Suppressor macrophage treated with lipopolysaccharide for 1 hour (primary cell): ENCODE measurements at regions not wholly inside any gene's neighbourhood (a gene's known extent, or its start where the extent isn't known, plus 50 kb on each side); places are given as distances from the start of the nearest gene placed in this dataset.

Experiments used
- DNase-seq, 3 donors: peaks; one replicate each; pipeline ENCODE4 v3.0.0-alpha.2; 2020 to 2022

DNA sequence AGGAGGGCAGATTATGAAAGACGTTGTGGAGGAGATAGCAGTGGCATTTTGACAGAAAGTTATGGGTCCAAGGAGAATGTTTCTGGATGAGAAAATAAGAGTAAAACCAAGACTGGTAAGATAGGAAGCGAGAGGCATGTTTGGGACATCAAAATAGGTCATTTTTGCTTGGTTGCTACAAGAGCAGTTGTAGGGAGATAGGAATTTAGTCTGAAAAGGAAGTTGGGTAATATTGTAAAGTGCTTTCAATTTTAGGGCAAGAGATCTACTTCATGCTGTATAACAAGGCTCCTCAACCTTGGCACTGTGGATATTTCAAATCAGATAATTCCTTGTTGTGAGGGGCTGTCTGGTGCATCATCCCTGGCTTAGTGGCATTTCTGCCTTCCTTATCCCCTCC is 118.0 kb upstream of the DPH6 start:
- DNase-seq: no peak

DNA sequence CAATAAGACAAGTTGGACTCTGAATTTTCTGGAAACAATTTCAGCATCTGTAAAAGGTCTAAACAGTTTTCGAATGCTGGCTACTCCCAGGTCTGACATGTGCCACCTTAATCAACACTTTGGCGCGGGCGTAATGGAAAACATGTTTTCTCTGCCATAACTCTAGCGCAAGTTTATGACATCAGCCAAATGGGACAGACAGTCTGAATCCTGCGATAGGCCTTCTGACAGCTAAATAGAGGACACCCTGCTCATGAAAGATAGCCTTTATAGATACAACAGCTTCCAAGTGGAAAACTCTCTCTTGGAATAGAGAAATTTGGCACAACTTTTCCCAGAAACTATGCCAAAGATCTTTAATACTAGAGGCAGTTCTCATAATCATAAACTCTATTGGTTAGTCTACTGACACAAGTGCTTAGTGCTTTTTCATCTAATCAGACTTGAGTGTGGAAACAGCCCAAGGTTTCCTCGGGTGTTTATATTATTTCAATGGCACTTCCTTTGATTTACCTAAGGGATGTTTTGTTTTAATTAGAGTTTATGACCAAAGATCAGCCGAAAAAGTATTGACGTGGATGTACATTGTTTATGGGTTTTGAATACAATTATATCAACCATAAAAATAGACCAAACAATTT is 120.1 kb upstream of the DPH6 start:
- no peak for DNase-seq

DNA sequence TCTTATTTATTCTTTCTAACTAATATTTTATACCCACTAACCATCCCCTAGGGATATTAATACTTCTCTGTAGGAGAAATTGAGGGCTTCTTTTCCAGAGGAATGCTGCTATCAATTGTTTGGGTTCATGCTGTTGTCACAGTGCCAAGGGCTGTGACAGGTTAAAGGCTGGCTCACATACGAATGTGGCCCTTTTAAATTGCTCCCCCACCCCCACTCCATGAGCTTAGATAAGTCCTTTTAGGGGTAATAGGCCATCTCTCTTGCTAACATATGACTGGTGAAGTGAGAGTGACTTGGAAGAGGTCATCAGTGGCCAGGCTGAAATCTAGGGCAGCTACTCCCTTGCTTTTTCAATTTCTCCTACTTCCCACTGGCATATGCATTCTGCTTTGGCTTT is 121.9 kb upstream of the DPH6 start:
- no peak for DNase-seq

DNA sequence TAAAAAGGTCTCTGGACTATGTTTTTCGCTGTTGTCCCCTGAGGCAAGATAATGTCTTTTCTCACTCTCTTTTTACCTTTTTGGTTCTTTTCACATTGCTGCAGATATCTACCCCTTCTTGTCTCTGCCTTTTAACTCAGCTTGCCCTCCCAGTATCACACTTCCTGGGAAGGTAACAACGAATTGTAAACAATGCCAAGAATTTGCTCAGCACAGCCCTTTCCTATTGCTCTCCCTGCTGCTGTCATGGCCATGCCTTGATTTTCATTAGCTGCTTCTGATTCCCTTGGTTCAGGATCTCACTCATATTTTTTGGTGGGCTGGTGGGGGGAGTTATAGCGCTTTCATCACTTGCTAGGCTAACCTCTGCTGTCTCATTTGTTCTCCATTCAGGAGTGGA is 123.1 kb upstream of the DPH6 start:
- DNase-seq: no peak

DNA sequence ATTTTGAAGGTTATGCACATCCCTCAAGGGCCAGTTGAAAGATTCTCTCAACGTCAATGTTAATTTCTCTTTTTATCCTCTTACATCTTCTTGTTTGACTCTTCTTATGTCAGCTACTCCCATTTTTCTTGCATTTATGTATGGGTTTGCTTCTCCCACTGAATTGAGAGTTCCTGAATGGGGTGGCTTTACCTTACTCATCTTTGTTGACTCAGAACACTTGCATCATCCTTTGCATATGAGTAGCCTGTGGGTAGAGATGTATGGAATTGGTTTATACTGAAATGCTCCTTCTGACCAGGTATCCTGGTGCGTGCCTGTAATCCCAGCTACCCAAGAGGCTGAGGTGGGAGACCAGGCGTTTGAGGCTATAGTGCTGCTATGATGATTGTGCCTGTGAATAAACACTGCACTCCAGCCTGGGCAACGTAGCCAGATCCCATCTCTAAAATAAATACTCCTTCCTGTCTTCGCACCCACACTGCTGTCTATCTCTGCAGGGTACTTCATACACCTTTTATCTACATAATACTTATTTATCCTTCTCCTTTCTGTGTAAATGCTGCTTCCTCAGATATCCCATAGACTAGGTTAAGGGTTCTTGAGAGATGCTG is 123.6 kb upstream of the DPH6 start:
- DNase-seq: peak in 1 of 3 donors; percentile 2

DNA sequence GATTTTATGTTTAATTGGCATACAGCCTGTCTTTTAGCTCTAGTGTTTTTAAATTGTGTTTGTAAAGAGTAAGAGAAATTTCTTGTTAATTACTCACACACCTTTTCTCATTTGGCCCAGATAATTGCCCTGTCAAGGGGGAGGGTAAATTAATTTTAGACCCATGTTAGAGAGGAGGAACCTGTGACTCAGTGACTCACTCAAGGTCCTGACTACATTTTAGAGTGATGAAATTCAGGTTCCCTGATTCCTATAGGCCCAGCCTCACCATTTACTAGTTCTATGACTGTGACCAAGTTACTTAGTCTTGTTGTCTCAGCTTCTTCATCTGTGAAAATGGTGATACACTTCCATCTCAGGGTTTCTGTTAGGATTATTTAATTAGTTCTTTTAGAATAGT is 125.2 kb upstream of the DPH6 start:
- DNase-seq: peak; percentile 6 to 21 (median 20)

DNA sequence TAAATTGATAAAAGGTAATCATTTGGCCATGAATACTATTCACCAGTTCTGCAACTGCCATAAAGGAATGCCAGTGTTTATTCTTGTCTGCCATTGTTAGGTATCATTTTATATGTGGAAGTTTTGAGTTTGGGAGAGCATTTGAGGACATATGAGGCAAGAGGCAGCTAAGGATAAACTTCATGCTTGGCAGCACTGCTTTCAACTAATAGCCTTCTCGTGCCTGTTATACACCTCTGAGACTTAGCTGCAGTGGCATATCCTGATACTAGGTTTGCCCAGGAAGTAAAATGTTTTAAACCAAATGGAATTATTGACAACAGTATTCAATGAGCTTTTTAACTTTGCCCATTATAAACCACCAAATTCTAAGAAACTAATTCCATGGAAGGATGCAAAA is 126.0 kb upstream of the DPH6 start:
- DNase-seq: no peak

DNA sequence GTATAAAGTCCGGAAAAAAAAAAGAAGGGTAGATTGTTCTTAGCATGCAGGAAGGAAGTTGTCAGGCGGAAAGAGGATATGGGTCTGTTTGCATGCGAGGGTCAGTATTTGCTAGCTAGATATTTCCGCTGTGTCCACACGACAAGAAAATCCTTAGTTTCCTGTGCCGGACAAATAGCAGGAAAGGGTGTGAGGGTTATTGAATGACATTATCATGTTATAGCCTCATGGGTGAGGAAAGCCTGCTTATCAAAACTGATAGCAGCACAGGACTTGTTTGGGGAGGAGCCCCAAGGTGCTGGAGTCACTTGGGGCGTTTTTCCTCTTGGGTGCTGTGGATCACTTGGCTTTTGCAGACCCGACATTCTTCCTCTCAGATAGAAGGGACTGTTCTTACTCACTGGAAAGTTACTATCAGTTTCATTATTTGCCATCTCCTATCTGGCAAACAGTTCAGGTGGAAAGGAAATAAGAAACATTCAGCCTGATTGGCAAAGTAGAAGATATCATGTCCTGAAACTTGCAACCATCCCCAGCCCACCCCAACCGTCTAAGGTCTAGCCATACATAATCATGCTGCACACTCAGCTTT is 127.2 kb upstream of the DPH6 start:
- DNase-seq: no peak

DNA sequence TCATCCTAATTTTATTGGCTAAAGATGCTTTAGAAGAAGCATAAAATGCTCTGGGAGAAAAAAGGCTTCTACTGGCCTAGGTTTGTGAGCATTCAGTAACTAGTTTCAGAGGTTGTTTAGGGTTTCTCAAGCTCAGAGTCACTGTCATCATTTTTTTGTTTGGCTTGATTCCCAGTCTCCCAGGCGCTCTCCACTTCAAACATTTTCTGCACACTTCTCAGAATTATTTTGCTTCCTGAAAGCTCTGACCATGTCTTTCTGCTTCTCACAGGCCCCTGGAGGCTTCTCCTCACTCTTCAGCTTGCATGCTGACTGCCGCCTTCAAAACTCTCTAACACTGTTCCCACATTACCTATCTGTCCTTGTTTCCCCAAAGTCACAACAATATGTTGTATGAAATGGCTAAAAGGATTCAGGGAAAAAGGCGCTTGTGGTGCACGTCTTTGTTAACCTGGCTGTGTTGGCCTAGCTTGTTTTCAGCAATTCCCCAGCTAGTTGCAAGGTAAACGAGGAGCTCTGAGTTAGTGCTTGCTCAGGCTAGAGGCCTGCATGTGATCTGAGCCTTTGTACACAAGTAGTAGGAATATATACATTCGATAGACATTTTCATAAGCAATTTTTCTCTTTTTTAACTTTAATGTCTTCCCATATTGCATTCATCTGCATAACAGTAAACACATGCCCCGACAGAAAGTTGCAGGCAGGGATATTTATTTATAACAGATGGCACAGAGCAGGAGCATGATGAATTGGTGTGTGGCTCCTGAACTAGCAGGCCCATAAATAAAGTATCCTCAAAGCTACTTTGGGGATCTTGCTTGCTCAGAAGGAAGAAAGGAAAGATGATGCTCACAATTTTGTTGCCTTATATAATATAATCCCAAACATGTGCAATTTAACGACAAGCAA is 129.2 kb upstream of the DPH6 start:
- DNase-seq: no peak

DNA sequence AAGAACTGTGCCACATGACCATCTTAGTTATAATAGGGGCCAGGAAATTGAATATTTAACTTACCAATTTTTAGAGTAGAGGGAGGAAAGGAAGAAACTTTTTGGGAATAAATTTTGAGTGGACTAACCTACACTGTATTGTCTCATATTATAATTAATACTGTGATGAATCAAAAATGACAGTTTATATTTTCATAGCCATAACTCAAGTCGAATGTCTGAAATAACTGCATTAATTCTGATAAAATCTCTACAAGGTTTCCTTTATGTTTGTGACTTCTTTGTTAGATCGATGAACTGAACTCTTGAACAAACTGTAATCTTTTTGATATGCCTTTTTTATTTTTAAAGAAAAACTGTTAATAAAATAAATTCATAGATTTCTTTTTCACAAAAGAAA is 132.8 kb upstream of the DPH6 start:
- DNase-seq: no peak

DNA sequence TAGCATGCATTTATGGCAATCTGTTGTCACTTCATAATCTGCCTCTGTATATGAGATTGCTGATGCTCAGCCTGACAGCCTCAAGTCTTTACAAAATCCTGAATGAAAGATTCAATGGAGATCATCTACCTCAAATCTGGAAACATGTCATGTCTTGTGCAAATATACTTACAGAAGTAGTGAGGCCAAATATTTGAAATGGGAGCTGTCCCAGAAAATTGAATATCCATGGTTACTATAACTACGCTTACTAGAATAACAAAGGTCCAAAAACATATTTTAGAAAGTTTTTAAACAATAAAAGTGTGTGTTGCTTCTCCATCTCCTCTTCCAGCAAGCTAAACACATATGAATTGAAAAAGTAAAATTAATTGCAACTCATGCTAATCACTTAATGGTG is 133.2 kb upstream of the DPH6 start:
- DNase-seq: no peak

DNA sequence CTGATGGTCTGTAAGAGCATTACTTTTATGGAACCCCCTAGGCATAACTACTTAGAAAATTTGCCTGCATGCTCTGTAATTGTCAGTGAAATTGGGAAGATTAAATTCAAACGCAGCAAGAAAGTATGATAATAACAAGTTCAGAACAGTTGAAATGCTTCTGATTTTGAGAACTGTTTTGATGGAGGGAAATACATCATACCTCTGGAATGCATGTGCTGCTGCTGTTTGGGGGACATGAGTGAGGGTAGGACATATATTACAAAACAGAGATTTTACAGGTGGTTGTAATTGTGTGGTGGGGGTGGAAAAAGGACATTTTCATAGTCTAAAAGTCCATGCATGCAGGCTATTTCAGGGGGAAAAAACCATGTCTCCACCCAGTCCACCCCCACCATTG is 135.0 kb upstream of the DPH6 start:
- no peak for DNase-seq

DNA sequence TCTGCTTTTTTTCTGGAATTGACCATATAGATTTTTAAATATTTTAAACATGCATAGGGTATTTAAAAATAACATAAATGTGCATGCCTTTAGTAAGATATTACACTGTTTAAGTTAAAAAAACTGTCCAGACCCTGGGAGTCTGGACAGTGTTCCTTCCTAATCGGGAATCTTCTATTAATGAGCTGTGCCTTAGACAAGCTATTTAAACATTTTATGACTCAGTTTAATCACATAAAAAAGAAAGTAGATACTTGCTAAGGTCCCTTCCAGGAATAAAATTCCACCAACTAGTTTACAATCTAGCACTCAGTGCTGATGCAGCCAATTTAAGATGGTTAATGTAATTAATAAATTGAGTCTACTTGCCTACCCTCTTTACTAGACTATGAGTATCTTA is 140.4 kb upstream of the DPH6 start:
- no peak for DNase-seq

DNA sequence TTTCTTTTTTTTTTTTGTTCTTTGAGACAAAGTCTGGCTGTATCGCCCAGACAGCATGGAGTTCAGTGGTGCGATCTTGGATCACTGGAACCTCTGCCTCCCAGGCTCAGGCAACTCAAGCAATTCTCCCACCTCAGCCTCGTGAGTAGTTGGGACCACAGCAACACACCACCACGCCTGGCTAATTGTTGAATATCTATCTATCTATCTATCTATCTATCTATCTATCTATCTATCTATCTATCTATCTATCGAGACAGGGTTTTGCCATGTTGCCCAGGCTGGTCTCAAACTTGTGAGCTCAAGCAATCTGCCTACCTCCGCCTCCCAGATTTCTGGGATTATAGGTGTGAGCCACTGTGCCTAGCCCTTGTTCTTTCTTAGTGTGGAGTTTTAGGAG is 143.3 kb upstream of the DPH6 start:
- no peak for DNase-seq

DNA sequence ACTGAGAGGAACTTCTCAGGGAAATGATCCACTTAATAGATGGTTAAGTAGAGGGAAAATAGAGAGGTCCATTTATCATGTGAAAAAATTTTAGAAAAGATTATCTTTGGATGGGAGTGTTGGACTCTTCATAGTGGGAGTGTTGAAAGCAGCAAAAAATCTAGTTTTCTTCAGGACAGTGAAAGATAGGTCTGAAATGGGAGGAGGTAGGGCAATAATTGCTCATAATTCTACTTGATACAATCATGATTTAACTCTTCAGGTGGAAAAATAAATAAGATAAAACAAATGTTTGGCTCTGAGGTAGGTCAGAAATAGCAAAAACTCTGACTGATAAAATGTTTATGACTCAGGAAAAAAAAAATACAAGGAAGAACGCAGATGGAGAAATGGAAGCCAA is 144.1 kb upstream of the DPH6 start:
- DNase-seq: no peak

DNA sequence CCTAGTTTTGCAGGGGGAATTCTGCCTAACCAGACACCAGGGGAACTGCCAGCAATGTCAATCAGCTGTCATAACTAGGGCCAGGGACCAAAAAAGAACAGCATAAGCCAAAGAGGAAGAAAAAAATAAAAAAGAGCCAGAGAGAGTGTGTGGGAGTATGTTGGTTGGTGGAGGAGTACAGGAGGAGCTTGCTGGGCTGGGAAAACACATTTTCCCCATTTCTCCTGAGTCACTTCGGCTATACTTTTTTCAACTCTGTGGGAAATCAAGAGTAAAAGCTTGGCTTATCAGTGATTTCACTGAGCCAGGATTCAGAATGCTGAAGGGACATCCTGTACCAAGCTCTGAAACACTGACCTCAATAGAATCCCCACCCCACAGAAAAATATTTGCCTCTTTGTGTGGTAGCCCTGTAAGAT is 144.7 kb upstream of the DPH6 start:
- DNase-seq: peak; percentile 28 to 59 (median 47)

DNA sequence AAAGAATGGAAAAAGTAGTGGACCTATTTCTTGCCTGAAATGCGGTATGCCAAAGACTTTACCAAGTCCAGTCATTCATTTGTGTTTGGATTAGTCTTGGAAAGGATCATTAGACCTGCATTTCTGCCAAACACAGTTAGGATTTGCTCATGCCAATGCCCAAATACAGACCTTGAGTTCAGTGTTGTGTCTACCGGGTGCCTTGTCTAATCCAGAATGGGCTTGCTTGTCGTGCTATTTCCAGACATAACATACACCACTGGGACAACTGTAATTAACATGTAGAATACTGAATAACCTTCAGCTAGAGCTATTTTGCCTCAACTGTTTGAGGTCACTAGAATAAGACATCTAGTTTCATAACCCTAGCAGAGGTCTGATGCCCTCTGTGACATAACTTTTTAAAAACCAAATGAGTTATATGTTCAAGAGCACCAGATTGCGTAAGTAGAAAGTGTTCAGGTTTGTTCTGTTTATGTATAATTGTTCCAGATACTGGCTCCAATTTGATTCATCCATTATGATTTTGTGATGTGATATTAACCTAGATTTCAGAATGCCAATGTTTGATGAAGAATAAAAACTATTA is 145.3 kb upstream of the DPH6 start:
- peak in 1 of 3 donors; percentile 21 for DNase-seq

DNA sequence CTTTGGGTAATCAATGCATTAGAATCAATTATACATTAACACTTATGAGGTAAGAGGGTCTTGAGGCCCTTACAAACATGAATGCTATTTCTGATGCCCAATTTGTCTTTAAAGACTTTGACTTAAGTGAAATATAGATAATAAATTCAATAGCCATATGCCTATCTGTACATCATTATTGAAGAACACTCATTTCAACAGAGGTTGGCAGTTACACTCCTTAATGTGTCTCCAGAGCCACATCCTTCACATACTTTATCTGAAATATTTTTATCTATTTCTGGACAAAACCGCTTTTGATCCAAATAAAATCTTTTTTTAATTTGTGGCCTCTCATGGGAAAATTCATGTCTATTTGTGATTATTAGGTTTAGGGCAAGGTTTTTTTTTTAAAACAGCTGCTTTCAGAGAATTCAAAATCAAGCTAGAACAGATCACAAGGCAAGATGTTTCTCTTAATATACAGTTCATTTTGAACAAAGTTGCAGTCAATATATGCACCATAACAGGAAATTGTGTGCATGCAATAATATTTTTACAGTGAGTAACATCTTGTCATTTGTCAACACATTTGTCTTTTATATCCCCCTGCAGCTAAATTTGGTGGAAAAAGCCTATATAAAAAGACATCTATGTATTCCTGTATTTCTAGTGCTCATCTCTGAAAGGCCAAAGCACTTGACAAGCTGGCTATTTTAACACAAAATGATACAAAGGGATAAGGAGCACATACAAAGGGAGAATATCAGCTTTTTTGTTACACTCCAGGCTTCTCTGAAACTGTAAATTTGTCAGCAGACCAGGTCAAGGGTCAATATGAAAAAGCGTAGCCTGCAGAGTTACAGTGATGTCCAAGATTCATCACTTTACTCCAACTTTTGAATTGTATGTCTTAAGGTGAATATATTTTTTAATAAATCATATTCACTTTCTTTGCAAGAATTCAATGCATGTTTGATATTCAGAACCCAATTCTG is 146.2 kb upstream of the DPH6 start:
- DNase-seq: no peak

DNA sequence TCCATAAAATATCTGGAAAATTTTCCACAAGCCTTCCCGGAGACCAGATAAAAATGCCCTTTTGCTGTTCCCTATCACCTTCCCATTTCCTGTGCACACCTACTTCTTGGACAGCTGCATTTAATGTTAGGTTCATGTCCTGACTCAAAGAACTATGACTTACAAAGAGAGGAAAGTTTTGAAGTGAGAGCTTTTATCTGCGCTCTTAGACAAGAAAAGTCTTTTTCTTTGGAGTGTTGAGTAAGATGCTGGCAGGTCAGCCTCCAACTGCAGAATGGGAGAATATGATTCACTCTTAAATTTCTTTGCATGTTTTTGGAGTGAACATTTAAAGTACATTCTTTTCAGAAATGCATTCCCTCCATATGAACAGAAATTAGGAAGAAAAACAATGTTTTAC is 147.3 kb upstream of the DPH6 start:
- no peak for DNase-seq

DNA sequence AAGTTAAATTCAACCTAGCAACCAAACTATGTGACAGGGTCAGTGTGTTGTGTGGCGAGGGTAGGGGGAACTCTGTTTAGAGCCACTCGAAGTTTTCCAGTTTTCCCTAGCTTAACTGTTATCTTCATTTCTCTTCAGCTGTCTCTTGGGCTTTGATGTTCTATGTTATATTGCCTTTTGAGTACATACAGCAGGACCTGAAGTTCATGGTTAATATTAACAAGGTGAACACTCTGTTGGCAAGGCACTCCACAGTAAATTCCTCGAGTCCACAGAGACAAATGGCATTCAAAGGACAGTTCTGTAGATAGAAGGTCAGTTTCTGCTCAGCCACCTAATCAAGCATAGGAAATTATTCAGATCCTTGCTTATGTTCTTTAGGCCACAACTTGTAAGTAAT is 147.9 kb upstream of the DPH6 start:
- DNase-seq: no peak

DNA sequence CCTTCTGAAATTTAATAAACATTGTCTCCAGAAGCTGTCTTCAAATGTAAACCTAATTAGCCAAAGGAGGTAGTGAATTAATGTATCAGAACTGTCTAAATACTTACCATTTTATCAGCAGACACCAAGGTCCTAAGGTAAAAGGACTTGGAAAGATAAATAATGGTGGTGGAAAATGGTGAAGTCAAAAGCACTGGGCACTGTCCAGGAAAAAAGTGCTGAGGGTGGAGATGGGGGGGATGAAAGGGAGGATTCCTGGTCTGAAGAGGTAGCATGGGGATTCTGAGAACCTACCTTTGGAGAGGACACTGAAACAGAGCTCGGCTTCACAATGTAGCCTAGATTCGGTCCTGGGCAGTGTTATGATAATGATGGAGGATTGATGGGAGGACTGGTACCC is 149.0 kb upstream of the DPH6 start:
- no peak for DNase-seq

DNA sequence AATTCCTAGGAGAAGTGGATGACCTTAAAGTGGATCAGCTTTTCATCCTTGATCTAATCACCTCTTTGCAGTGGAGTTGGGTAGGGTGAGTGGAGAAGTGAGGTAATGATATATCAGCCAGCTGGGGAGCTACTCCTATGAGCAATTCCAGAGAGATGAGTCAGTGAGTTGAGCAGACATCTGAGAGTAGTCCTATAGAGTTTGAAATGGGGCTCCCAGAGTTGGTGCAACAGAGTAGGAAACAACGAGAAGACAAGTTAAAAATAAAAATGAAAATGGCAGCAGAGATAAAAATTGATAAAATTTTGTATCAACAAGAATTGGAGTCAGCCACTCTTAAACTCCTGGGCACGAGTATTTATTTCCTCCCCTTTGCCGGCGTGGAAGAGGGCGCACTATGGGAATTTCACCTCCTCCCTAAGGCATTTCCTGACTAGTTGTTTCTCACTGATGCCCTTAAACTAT is 150.8 kb upstream of the DPH6 start:
- DNase-seq: no peak
